IMR-90 (cell line): ENCODE measurements at regions not wholly inside any gene's neighbourhood (a gene's known extent, or its start where the extent isn't known, plus 50 kb on each side); places are given as distances from the start of the nearest gene placed in this dataset.

ENCODE experiments used
- CTCF ChIP-seq: conservative IDR thresholded peaks from 2 replicates; pipeline ENCODE4 v1.5.1; 2012; ENCODE audit warnings: mild to moderate bottlenecking, low read depth, low read length, improper control_type of control experiment
- ELK1 ChIP-seq: fragments of 150-350 bp; IDR thresholded peaks from 2 replicates; pipeline ENCODE4 v1.6.1; 2016; ENCODE audit warnings: low read depth, mild to moderate bottlenecking, low read length, moderate library complexity, borderline replicate concordance
- POLR2A ChIP-seq: IDR thresholded peaks from 2 replicates; pipeline ENCODE4 v1.6.1; 2012; ENCODE audit warnings: mild to moderate bottlenecking, low read depth, low read length

- TF ChIP-seq POLR2A (no peak), CTCF (no peak), ELK1 (no peak)
These were observed 276.0 kb upstream of the PLD5 start for GRCh38 chr1:242800521-242800920.
